Activated CD8-positive, alpha-beta T cell treated with anti-CD3 and anti-CD28 coated beads for 36 hours (primary cell): ENCODE measurements at regions not wholly inside any gene's neighbourhood (a gene's known extent, or its start where the extent isn't known, plus 50 kb on each side); places are given as distances from the start of the nearest gene placed in this dataset.

Source experiments
- ATAC-seq: fragments of 200-7000 bp; cut with Tn5 transposase; one replicate; pipeline ENCODE4 v1.10.0; 2021; ENCODE audit warnings: mild to moderate bottlenecking, moderate library complexity
- CTCF ChIA-PET: fragments of 350-600 bp; sonication (Branson Sonifier 250); formaldehyde crosslinking; loops from one replicate; lab custom pipeline; 2021; ENCODE audit warnings: antibody characterized with exemption; lab: Charles Lee
- POLR2A ChIA-PET: fragments of 350-600 bp; sonication (Branson Sonifier 250); formaldehyde crosslinking; loops from one replicate; lab custom pipeline; 2021; ENCODE audit warnings: antibody characterized with exemption; lab: Charles Lee
- DNase-seq: peaks from one replicate; pipeline ENCODE4 v3.0.0-alpha.2; 2020
- H3K27ac Mint-ChIP-seq: one replicate; pipeline ENCODE4 v1.8.0; 2021; ENCODE audit warnings: mild to moderate bottlenecking, mixed read lengths
- H3K27me3 Mint-ChIP-seq: one replicate; pipeline ENCODE4 v1.8.0; 2021; ENCODE audit warnings: mixed read lengths
- H3K36me3 Mint-ChIP-seq: one replicate; pipeline ENCODE4 v1.8.0; 2021; ENCODE audit warnings: low read depth, mixed read lengths
- H3K4me1 Mint-ChIP-seq: one replicate; pipeline ENCODE4 v1.8.0; 2021; ENCODE audit warnings: low read depth, mixed read lengths
- H3K4me3 Mint-ChIP-seq: one replicate; pipeline ENCODE4 v1.8.0; 2021; ENCODE audit warnings: mild to moderate bottlenecking, moderate library complexity, mixed read lengths
- H3K9me3 Mint-ChIP-seq: one replicate; pipeline ENCODE4 v1.8.0; 2021; ENCODE audit warnings: mixed read lengths
- intact Hi-C: fragments of 100-400 bp; cut with micrococcal nuclease; formaldehyde crosslinking; loops from one replicate; pipeline ENCODE4 v1.10.0; 2022
- TF ChIP-seq, protein P1 (sequence below): fragments of 200-600 bp; IDR thresholded peaks from one replicate; pipeline ENCODE4 v1.8.0; 2022; ENCODE audit warnings: antibody characterized with exemption, mild to moderate bottlenecking

DNA sequence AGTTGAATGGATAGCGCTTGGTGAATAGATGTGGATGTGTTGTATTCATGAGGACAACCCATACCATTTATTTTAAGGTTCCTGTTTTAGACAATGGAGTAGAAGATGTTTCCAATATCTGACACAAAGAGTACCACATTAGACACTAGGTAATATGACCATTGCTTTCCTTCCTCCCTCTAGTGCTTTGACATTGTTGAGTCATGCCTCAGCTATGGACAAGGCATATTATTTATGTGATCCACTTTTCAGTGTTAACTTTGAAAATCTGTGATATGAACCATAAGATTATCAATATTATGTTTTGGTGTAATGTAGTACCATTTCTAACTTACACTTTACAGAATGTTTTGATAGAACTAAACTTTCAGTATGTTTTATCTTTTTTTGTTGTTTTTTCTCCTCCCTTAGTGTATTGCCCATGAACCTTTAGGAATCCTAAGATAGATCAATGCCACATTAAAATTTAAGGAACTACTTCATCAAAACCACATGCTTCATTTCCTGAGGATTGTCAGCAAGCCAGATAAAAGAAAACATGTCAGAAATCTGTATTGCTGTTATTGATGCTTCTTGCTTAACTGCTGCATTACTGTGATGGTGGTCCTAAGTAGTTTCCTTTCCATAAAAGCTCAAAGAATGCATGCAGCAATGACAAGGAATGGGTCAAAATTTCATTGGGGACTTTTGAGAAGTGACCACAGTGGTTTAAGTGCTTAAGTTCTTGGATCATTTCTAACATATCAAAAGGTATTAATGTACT lies 105.0 kb downstream of the PCDH7 start:
- Mint-ChIP-seq H3K27me3 (no peaks in the 10 kb centered on the region), H3K27ac (no peak overlapping the region), H3K4me3 (no peak overlapping the region), H3K9me3 (no peaks in the 10 kb centered on the region), H3K36me3 (no peaks in the 10 kb centered on the region), H3K4me1 (no peaks in the 10 kb centered on the region)
- intact Hi-C loops: no loop called here
- ChIA-PET POLR2A (no interaction called here), CTCF (no interaction called here)
- no peak for DNase-seq
- ATAC-seq: no peak
- TF ChIP-seq, protein P1, sequence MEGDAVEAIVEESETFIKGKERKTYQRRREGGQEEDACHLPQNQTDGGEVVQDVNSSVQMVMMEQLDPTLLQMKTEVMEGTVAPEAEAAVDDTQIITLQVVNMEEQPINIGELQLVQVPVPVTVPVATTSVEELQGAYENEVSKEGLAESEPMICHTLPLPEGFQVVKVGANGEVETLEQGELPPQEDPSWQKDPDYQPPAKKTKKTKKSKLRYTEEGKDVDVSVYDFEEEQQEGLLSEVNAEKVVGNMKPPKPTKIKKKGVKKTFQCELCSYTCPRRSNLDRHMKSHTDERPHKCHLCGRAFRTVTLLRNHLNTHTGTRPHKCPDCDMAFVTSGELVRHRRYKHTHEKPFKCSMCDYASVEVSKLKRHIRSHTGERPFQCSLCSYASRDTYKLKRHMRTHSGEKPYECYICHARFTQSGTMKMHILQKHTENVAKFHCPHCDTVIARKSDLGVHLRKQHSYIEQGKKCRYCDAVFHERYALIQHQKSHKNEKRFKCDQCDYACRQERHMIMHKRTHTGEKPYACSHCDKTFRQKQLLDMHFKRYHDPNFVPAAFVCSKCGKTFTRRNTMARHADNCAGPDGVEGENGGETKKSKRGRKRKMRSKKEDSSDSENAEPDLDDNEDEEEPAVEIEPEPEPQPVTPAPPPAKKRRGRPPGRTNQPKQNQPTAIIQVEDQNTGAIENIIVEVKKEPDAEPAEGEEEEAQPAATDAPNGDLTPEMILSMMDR: no peak

DNA sequence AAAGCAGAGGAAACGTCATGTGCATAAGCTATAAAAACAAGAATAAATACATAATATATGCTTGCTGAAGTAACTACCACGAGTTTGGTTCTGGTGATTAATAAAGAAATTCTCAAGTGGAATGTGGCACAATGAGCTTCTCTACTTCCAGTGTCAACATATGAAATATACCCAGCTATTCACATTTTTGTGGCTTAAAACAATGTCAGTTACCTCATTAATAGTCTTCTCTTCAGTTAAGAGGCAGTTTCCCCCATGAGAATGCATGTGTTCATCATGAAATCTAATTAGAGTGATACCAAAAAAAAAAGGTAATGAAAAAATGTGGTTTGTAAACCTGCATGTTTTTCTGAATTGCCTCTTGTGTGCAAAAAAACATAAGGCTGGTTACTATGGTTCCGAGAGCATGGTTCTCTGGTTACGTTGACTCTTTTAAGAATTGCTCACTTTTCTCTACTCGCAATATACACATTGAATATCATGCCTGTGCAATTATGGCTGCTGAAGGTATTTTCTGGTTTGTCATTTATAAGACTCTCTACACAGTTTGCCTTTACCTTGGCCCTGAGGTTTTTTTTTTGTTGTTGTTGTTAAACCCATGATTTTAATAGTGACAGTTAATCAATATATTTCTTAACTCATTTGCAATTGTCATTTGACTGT lies 108.2 kb downstream of the PCDH7 start:
- Mint-ChIP-seq H3K27ac (no peak overlapping the region), H3K27me3 (no peaks in the 10 kb centered on the region), H3K4me3 (no peak overlapping the region), H3K36me3 (no peaks in the 10 kb centered on the region), H3K9me3 (no peaks in the 10 kb centered on the region), H3K4me1 (no peaks in the 10 kb centered on the region)
- intact Hi-C loops: no loop called here
- DNase-seq: no peak
- TF ChIP-seq, protein P1: no peak
- CTCF ChIA-PET: no interaction called here
- no peak for ATAC-seq
- POLR2A ChIA-PET: no interaction called here

DNA sequence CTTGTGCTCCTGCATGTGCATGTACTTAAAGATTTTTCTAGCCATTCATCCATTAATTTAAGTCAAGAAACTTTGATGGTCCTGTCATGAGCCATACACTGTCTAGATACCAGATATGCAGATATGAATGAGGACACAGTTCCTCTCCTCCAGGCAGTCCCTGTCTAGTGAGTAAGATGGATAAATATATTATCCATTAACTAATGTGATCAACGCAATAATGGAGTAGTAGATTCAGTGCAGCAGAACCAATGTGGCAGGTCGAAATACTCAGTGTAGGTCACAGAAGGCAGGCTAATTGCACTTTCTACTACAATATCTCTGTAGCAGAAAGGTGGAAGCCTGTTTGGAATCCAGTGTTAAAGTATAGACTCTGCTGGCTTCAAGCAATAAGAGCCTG lies 112.5 kb downstream of the PCDH7 start:
- DNase-seq: no peak
- Mint-ChIP-seq H3K9me3 (no peaks in the 10 kb centered on the region), H3K27ac (no peak overlapping the region), H3K4me1 (no peaks in the 10 kb centered on the region), H3K4me3 (no peak overlapping the region), H3K27me3 (no peaks in the 10 kb centered on the region), H3K36me3 (no peaks in the 10 kb centered on the region)
- ATAC-seq: no peak
- intact Hi-C loops: no loop called here
- ChIA-PET POLR2A (no interaction called here), CTCF (no interaction called here)
- TF ChIP-seq, protein P1: no peak

DNA sequence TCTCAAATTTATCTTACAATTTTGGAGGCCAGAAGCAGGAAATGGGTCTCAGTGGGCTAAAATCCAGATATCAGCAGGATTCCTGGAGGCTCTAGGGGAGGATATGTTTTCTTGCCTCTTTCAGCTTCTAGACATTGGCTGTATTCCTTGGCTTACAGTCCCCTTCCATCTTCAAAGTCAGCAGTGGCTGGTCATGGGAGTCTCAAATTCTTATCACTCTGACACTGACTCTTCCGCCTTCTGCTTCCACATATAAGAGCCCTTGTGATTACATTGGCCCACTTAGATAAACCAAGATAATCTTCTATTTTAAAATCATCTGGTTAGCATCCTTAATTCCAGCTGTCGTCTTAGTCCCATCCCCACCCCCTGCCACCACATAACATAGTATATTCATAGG lies 113.0 kb downstream of the PCDH7 start:
- ATAC-seq (no peak), DNase-seq (no peak)
- CTCF ChIA-PET: no interaction called here
- POLR2A ChIA-PET: no interaction called here
- TF ChIP-seq, protein P1: no peak
- Mint-ChIP-seq H3K4me3 (no peak overlapping the region), H3K27me3 (no peaks in the 10 kb centered on the region), H3K27ac (no peak overlapping the region), H3K36me3 (no peaks in the 10 kb centered on the region), H3K9me3 (no peaks in the 10 kb centered on the region), H3K4me1 (no peaks in the 10 kb centered on the region)
- intact Hi-C loops: no loop called here

DNA sequence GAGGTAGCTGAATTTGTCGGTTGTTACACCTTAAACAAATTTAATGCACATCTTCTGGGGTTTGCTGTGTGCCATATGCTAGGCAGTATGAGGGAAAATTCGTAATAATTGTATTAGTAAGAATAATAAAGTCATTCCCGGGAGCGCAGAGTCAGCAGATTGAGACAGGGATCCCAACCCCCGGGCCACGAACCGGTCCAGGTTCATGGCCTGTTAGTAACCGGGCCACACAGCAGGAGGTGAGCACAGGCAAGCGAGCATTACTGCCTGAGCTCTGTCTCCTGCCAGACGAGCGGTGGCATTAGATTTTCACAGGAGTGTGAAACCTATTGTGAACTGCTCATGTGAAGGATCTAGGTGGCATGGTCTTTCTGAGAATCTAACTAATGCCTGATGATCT lies 114.9 kb downstream of the PCDH7 start:
- no peak overlapping the region for H3K27ac Mint-ChIP-seq
- H3K9me3 Mint-ChIP-seq: peaks cover 3% of the 10 kb centered on the region
- no peak overlapping the region for H3K4me3 Mint-ChIP-seq
- intact Hi-C loops: no loop called here
- TF ChIP-seq, protein P1: no peak
- ChIA-PET CTCF (no interaction called here), POLR2A (no interaction called here)
- no peaks in the 10 kb centered on the region for H3K4me1 Mint-ChIP-seq
- H3K27me3 Mint-ChIP-seq: no peaks in the 10 kb centered on the region
- H3K36me3 Mint-ChIP-seq: no peaks in the 10 kb centered on the region
- ATAC-seq: no peak
- no peak for DNase-seq
